Lower leg skin (tissue), 3 donors: ENCODE measurements at regions not wholly inside any gene's neighbourhood (a gene's known extent, or its start where the extent isn't known, plus 50 kb on each side); places are given as distances from the start of the nearest gene placed in this dataset.

Experiments used
- POLR2A ChIP-seq, 2 donors: fragments of 450-650 bp; IDR thresholded peaks; one replicate each; pipeline ENCODE4 v1.6.1; 2016 to 2017; ENCODE audit warnings: antibody characterized with exemption in 2 of 2, mild to moderate bottlenecking in 1 of 2, moderate library complexity in 1 of 2
- TF ChIP-seq, protein P1 (sequence below), 3 donors: fragments of 450-650 bp; IDR thresholded peaks; one replicate each; pipeline ENCODE4 v1.5.1; 2016; ENCODE audit warnings: antibody characterized with exemption in 3 of 3, mild to moderate bottlenecking in 3 of 3, moderate library complexity in 2 of 3

DNA sequence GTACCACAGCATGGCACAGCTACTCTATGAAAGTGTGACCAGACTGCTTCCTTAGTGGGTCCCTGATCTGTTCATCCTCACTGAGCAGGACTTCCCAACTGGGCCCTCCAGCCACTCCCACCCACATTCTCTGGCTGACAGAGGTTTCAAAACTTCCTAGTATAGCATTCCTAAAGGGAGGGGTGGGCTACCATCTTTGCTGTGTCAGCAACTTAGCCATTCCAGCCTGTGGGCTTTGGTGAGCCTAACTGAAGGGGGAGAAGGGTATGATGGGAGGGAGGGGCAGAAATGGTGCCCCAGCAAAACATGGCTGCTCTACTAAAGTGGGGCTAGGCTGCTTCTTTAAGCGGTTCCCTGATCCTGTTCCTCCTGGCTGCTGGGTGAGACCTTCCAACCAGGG is 265.2 kb upstream of the ADGRL4 start:
- TF ChIP-seq, protein P1, sequence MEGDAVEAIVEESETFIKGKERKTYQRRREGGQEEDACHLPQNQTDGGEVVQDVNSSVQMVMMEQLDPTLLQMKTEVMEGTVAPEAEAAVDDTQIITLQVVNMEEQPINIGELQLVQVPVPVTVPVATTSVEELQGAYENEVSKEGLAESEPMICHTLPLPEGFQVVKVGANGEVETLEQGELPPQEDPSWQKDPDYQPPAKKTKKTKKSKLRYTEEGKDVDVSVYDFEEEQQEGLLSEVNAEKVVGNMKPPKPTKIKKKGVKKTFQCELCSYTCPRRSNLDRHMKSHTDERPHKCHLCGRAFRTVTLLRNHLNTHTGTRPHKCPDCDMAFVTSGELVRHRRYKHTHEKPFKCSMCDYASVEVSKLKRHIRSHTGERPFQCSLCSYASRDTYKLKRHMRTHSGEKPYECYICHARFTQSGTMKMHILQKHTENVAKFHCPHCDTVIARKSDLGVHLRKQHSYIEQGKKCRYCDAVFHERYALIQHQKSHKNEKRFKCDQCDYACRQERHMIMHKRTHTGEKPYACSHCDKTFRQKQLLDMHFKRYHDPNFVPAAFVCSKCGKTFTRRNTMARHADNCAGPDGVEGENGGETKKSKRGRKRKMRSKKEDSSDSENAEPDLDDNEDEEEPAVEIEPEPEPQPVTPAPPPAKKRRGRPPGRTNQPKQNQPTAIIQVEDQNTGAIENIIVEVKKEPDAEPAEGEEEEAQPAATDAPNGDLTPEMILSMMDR (IDR thresholded peaks at IDR 0.05), result no peak
- TF ChIP-seq POLR2A (IDR thresholded peaks at IDR 0.05), result no peak
